ENCODE measurements at regions not wholly inside any gene's neighbourhood (a gene's known extent, or its start where the extent isn't known, plus 50 kb on each side); places are given as distances from the start of the nearest gene placed in this dataset.

- Histone ChIP-seq H2AFZ (ENCODE audit: low read depth, low read length, poor library complexity, severe bottlenecking) (no peak overlapping the region), H3K9ac (ENCODE audit: low read length) (no peak overlapping the region), H3K79me2 (ENCODE audit: insufficient read depth, low read length) (no peaks in the 10 kb centered on the region), H3K4me2 (ENCODE audit: low read length) (no peak overlapping the region), H3K4me3 (replicated peaks in 1 of 2; ENCODE audit: low read depth in 1 of 2, low read length in 2 of 2) (no peak overlapping the region), H3K27ac (ENCODE audit: low read depth, low read length) (no peak overlapping the region), H3K9me2 (ENCODE audit: insufficient read depth) (no peaks in the 10 kb centered on the region), H3K9me3 (ENCODE audit: control insufficient read depth in 1 of 2, insufficient read depth in 1 of 2, low read depth in 1 of 2, low read length in 2 of 2) (no peaks in the 10 kb centered on the region), H3K36me3 (ENCODE audit: control insufficient read depth in 1 of 2, insufficient read depth in 2 of 2, low read length in 2 of 2) (no peaks in the 10 kb centered on the region), H3K4me1 (ENCODE audit: control insufficient read depth in 1 of 2, insufficient read depth in 2 of 2, low read length in 2 of 2) (no peaks in the 10 kb centered on the region), H4K20me1 (ENCODE audit: insufficient read depth) (no peaks in the 10 kb centered on the region), H3K27me3 (ENCODE audit: insufficient read depth, low read length) (peaks cover 26% of the 10 kb centered on the region)
- TF ChIP-seq, protein P1, sequence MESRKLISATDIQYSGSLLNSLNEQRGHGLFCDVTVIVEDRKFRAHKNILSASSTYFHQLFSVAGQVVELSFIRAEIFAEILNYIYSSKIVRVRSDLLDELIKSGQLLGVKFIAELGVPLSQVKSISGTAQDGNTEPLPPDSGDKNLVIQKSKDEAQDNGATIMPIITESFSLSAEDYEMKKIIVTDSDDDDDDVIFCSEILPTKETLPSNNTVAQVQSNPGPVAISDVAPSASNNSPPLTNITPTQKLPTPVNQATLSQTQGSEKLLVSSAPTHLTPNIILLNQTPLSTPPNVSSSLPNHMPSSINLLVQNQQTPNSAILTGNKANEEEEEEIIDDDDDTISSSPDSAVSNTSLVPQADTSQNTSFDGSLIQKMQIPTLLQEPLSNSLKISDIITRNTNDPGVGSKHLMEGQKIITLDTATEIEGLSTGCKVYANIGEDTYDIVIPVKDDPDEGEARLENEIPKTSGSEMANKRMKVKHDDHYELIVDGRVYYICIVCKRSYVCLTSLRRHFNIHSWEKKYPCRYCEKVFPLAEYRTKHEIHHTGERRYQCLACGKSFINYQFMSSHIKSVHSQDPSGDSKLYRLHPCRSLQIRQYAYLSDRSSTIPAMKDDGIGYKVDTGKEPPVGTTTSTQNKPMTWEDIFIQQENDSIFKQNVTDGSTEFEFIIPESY (IDR thresholded peaks at IDR 0.05; ENCODE audit: extremely low read depth, insufficient replicate concordance, low read length): no peak
- no peak for TF ChIP-seq ZFX (IDR thresholded peaks at IDR 0.05)
- TF ChIP-seq, protein P2, sequence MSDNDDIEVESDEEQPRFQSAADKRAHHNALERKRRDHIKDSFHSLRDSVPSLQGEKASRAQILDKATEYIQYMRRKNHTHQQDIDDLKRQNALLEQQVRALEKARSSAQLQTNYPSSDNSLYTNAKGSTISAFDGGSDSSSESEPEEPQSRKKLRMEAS (IDR thresholded peaks at IDR 0.05): no peak
- no peak for TF ChIP-seq EGR1 (IDR thresholded peaks at IDR 0.05; ENCODE audit: low read depth)
- ATAC-seq (no peak), DNase-seq (ENCODE audit: low read depth, low spot score) (no peak)
- BruUV-seq (replicated peaks): no TSS peak
- CTCF ChIA-PET: no interaction called here
- intact Hi-C loops (cut with micrococcal nuclease): no loop called here
- POLR2A ChIA-PET: no interaction called here
- RAD21 ChIA-PET (ENCODE audit: low non-redundant PET in 1 of 2, low total read pairs in 2 of 2, uncharacterized antibody in 2 of 2, unreplicated experiment in 2 of 2): no interaction called here
Measured at GRCh38 chr19:5396963-5397362, 56.4 kb upstream of the PTPRS start.

DNA sequence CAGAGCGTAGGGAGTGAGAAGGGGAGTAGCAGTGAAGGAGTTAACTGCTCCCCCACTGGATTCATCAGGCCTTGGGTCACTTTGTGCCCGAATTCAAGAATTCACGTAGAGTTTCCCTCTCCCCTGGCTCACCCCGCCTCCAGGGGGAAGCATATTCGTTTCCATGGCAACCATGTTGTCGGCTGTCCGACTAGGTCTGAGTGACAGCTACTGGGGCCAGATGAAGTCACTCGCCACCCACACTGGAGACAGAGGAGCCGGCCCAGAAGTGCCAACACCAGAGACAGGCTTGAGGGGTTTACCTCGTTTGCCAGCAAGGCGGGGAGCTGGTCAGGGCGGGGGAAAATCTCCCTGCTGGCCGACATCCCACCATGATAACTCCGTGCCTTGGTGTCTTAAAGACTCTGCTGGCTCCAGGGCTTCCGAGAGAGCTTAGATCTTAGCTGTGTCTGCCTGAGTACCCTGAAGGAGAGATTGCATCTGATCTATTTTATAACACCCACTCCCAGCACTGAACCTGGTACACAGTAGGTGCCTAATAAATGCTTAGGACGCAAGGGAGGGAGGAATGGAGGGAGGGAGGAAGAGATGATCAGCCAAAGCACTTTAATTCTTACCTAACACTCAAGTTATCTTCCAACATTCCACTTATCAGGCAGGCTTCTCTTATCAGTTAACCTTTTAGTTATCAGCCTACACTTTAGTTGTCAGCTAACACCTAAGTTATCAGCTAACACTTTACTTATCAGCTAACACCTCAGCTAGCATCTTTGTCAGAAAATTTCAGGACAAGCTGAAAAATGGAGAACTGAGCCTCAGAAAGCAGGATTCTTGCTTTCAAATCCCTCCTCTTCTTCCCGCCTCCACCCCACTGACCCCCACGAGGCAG is 57.2 kb upstream of the ZNRF4 start:
- ChIA-PET POLR2A (no interaction called here), CTCF (no interaction called here), RAD21 (ENCODE audit: low non-redundant PET in 1 of 2, low total read pairs in 2 of 2, uncharacterized antibody in 2 of 2, unreplicated experiment in 2 of 2) (no interaction called here)
- Histone ChIP-seq H3K79me2 (ENCODE audit: insufficient read depth, low read length) (no peaks in the 10 kb centered on the region), H3K4me3 (replicated peaks in 1 of 2; ENCODE audit: low read depth in 1 of 2, low read length in 2 of 2) (no peak overlapping the region), H3K9ac (ENCODE audit: low read length) (no peak overlapping the region), H3K9me3 (ENCODE audit: control insufficient read depth in 1 of 2, insufficient read depth in 1 of 2, low read depth in 1 of 2, low read length in 2 of 2) (no peaks in the 10 kb centered on the region), H3K4me2 (ENCODE audit: low read length) (no peak overlapping the region), H3K9me2 (ENCODE audit: insufficient read depth) (no peaks in the 10 kb centered on the region), H4K20me1 (ENCODE audit: insufficient read depth) (no peaks in the 10 kb centered on the region), H2AFZ (ENCODE audit: low read depth, low read length, poor library complexity, severe bottlenecking) (no peak overlapping the region), H3K27ac (ENCODE audit: low read depth, low read length) (no peak overlapping the region), H3K36me3 (ENCODE audit: control insufficient read depth in 1 of 2, insufficient read depth in 2 of 2, low read length in 2 of 2) (no peaks in the 10 kb centered on the region), H3K27me3 (ENCODE audit: insufficient read depth, low read length) (peaks cover 26% of the 10 kb centered on the region), H3K4me1 (ENCODE audit: control insufficient read depth in 1 of 2, insufficient read depth in 2 of 2, low read length in 2 of 2) (no peaks in the 10 kb centered on the region)
- intact Hi-C loops (cut with micrococcal nuclease): no loop called here
- BruUV-seq (replicated peaks): no TSS peak
- ATAC-seq (peak; percentile 78), DNase-seq (ENCODE audit: low read depth, low spot score) (no peak)
- TF ChIP-seq CBX3 (IDR thresholded peaks at IDR 0.05; ENCODE audit: low read depth) (no peak), ATF3 (IDR thresholded peaks at IDR 0.05) (no peak), EGR1 (IDR thresholded peaks at IDR 0.05; ENCODE audit: low read depth) (no peak), POLR2A (IDR thresholded peaks at IDR 0.05; ENCODE audit: borderline replicate concordance, extremely low read depth, insufficient read depth, insufficient read length) (no peak), REST (IDR thresholded peaks at IDR 0.05; ENCODE audit: low read depth) (no peak), YY1 (IDR thresholded peaks at IDR 0.05; ENCODE audit: extremely low read depth, insufficient replicate concordance, low read depth, low read length) (no peak), SRF (IDR thresholded peaks at IDR 0.05; ENCODE audit: low read depth) (no peak)

All from HCT116 (cell line).